ENCODE measurements at regions not wholly inside any gene's neighbourhood (a gene's known extent, or its start where the extent isn't known, plus 50 kb on each side); places are given as distances from the start of the nearest gene placed in this dataset.

GRCh38 chr12:4030929-4031702 lies 157.9 kb upstream of the PARP11 start:
- peak; percentile 82 to 89 (median 84) for DNase-seq (ENCODE audit: low read depth in 4 of 4, low spot score in 3 of 4)

- DNase-seq (ENCODE audit: low read depth in 4 of 4, low spot score in 3 of 4), result no peak
These were observed 154.2 kb upstream of the PARP11 start for GRCh38 chr12:4027412-4027811.

GRCh38 chr12:4026517-4026916 lies 153.3 kb upstream of the PARP11 start:
- DNase-seq (ENCODE audit: low read depth in 4 of 4, low spot score in 3 of 4), result no peak

DNA sequence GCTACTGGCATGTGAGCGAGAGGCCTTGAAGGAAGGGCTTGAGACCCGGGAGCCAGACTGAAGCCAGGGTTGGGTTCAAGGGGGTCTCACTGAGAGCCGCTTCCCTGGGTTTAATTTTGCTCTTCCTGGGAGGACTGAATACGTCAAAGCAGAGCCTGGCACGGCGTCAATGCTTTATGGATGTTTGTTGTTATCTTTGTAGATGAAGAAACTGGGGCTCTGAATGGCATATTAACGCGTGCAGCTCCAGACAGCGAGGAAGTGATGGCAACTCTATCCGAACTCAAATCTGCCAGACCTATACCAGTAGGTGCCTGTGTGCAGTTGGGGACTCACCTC lies 152.8 kb upstream of the PARP11 start:
- DNase-seq (ENCODE audit: low read depth in 4 of 4, low spot score in 3 of 4), result no peak

GRCh38 chr12:4025181-4026019 lies 152.2 kb upstream of the PARP11 start:
- no peak for DNase-seq (ENCODE audit: low read depth in 4 of 4, low spot score in 3 of 4)

DNA sequence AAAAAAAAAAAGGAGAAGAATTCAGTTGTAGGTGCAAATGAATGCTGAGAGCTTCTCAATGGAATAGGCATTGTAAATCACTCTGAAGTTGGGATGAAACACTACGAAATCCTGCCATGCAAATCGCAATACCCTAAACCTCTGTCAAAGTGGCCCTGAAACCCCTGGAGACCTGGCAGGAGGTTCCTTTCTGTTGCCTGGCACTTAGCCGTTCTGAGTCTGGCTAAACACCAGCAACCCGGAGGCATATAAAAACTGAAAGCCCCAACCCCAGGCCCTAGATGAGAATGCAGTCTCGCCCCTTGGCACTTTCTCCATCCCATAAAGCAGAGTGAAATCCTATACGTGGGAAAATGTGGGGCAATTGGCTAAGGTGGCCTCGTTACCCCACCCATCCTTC lies 151.5 kb upstream of the PARP11 start:
- no peak for DNase-seq (ENCODE audit: low read depth in 4 of 4, low spot score in 3 of 4)

- DNase-seq (ENCODE audit: low read depth in 4 of 4, low spot score in 3 of 4), result no peak
These were observed 142.3 kb upstream of the PARP11 start for GRCh38 chr12:4015225-4016091.

- DNase-seq (ENCODE audit: low read depth in 4 of 4, low spot score in 3 of 4), result no peak
These were observed 141.6 kb upstream of the PARP11 start for GRCh38 chr12:4014858-4015224.

DNA sequence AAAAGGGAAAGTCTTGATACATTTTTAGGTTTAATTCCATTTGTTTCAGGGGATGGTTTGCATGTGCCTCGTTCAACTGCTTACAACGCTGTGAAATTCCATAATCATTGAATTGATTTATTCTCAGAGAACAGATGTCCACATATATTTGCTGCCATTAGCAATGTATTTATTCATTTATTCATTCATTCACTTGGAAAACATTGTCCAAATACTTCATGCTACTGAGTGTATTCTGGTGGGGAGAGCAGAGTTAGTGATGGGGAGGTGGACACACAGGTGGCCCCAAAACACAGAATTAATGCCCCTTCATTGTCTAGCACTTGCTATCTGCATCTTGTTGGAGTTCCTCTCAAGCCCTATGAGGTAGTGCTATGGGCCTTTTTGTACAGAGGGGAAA lies 141.2 kb upstream of the PARP11 start:
- no peak for DNase-seq (ENCODE audit: low read depth in 4 of 4, low spot score in 3 of 4)

DNA sequence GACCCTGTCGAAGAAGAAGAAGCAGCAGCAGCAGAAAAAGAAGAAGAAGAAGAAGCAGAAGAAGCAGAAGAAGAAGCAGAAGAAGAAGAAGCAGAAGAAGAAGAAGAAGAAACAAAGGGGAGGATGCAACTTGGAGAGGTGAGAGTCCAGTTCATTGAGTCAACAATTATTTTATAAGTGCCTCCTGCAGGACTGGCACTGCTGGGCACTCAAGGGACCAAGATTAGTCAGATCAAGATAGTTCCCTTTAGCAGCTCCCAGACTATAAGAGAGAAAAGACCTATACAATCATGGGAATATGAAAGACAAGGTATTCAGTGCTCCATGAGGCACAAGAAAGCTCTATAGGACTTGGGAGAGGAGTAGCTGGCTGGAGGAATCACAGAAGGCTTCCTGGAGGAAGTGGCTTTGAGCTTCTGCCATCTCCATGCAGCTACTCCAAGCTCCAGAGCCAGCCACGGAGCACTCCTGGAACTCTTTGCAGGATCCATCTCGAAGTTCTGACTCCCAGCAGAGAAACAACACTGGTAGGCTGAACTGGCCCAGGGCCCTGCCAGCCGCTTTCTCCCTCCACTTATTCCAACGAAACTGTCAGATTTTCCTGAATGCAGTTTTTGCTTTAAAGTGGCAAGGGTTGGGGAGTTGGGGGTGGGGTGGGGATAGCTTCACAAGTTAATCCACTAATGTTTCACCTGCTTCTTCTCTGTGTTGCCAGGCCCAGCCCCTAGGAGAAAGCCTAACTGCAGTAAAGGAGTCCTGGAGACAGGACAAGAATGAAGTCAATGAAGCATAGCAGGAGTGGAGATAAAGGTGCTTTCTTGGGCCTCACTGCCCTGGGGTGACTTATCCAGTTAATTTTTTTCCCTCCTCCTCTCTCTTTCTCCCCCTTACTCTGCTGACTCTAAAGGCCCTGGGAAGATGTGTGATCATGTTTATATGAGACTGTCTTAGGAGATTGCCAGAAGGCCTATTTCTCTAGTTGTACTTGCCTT lies 140.1 kb upstream of the PARP11 start:
- DNase-seq (ENCODE audit: low read depth in 4 of 4, low spot score in 3 of 4), result no peak

DNA sequence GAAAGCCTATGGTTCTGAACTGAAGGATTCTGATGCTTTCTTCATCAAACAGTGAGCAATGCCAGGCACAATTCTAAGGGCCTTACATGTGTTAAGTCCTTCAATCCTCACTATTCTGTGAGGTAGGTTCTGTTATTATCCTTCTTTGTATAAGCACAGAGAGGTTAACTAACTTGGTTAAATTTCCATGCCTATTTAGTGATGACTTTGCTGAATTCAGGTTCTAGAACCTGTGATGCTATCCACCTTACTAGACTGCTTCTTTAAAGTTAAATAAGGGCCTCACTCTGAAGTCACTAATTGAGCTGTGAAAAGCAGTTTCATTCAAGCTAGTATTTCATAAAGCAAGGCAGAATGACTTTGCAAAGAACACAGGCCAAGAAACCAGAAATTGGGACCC lies 138.9 kb upstream of the PARP11 start:
- DNase-seq (ENCODE audit: low read depth in 4 of 4, low spot score in 3 of 4), result no peak

GRCh38 chr12:4011597-4011996 lies 138.4 kb upstream of the PARP11 start:
- no peak for DNase-seq (ENCODE audit: low read depth in 4 of 4, low spot score in 3 of 4)

- no peak for DNase-seq (ENCODE audit: low read depth in 4 of 4, low spot score in 3 of 4)
These were observed 136.9 kb upstream of the PARP11 start for GRCh38 chr12:4009979-4010704.

GRCh38 chr12:4006743-4007142 lies 133.5 kb upstream of the PARP11 start:
- no peak for DNase-seq (ENCODE audit: low read depth in 4 of 4, low spot score in 3 of 4)

- DNase-seq (ENCODE audit: low read depth in 4 of 4, low spot score in 3 of 4), result no peak
These were observed 132.7 kb upstream of the PARP11 start for GRCh38 chr12:4005851-4006430.

DNA sequence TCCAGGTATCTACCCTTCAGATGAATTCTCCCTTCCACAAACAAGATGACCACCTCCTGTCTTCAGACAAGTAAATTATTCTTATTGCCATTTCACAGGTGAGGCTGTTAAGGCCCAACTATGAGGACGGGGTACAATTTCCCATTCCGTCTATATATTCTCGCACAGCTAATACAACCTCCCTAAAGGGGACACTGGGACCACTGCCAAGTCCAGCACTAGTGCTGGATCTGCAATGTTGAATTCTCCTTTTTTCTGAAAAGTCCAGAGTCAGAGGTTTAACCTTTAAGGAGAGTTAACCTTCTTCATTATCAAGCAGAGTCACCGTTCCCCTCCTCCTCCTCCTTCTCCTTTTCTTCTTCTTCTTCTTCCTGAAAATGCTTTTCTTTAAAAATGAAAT lies 130.4 kb upstream of the PARP11 start:
- DNase-seq (ENCODE audit: low read depth in 4 of 4, low spot score in 3 of 4), result no peak

GRCh38 chr12:4002601-4003000 lies 129.4 kb upstream of the PARP11 start:
- no peak for DNase-seq (ENCODE audit: low read depth in 4 of 4, low spot score in 3 of 4)

DNA sequence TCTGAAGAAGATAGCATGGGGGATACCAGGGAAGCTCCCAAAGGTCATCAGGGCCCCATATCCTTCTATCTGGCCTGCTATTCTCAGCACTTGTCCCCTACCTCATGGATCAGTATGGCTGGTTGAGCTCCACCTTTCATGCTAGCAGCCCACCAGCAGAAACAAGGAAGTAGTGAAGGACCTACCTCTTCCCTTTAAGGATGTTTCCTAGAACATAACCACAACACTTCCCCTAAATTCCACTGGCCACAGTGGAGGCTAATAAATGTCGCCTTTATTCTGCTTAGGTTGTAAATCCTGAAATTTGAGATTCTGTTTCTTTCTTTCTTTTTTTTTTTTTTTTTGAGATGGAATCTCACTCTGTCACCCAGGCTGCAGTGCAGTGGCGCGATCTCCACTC lies 128.6 kb upstream of the PARP11 start:
- DNase-seq (ENCODE audit: low read depth in 4 of 4, low spot score in 3 of 4), result no peak

DNA sequence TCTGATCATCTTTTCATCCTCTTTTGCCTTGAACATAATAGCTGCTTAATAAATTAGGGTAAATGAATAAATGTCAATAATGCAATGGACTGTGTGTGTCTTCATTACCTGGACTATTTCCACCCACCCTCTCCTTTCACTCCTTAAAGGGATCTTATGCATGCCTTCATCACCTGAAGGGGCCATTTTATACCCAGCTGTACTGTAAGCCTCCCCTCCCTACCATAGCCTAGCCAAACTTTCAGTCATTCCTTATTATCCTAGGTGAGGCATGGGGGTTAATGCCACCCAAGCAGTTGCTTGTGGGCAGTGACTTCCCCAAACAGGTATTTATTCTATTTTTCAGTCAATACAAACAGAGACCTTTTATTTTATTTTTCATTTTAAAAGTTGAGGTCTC lies 127.8 kb upstream of the PARP11 start:
- DNase-seq (ENCODE audit: low read depth in 4 of 4, low spot score in 3 of 4), result no peak

All from left renal pelvis (tissue), 4 donors.